ENCODE measurements at regions not wholly inside any gene's neighbourhood (a gene's known extent, or its start where the extent isn't known, plus 50 kb on each side); places are given as distances from the start of the nearest gene placed in this dataset.

DNA sequence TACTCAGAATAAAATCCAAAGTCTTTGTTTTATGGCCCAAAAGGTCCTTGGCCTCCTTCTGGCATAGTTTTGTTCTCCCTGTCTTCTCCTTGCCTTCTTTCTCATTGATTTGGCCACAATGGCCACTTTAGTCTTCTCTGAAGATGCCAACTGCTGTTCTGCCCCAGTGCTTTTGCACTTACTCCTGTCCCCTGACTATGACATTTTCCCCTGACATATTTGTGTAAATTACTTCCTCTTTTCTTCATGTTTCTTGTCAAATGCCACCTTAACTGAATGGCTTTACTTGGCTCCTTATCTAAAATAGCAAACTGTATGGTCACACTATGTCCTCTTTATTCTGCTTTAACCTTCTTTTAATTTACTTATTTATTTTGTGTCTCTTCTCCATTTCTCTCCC is 484.7 kb upstream of the ARRDC3 start:
- DNase-seq (ENCODE audit: low spot score): no peak
- TF ChIP-seq, protein P1, sequence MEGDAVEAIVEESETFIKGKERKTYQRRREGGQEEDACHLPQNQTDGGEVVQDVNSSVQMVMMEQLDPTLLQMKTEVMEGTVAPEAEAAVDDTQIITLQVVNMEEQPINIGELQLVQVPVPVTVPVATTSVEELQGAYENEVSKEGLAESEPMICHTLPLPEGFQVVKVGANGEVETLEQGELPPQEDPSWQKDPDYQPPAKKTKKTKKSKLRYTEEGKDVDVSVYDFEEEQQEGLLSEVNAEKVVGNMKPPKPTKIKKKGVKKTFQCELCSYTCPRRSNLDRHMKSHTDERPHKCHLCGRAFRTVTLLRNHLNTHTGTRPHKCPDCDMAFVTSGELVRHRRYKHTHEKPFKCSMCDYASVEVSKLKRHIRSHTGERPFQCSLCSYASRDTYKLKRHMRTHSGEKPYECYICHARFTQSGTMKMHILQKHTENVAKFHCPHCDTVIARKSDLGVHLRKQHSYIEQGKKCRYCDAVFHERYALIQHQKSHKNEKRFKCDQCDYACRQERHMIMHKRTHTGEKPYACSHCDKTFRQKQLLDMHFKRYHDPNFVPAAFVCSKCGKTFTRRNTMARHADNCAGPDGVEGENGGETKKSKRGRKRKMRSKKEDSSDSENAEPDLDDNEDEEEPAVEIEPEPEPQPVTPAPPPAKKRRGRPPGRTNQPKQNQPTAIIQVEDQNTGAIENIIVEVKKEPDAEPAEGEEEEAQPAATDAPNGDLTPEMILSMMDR (IDR thresholded peaks at IDR 0.05): no peak
- no peak for ATAC-seq (ENCODE audit: low FRiP score)

DNA sequence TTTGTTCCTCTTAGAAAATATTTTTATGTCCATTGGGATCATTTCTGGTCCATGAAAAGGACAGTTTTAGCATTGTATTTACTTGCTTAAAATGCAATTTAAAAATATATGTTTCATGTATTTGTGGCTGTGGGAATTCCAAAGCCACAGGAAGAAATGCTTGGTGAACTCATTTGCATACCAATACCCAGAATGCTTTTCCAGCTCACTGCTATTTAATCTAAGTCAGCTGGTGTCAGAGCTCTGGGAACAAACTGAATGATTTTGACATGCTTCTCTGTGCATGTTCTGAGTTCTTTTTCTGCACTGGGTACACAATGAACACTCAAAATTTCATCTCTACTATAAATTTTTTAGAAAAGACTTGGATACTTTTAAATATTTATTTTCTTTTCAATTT is 482.8 kb upstream of the ARRDC3 start:
- ATAC-seq (ENCODE audit: low FRiP score) (no peak), DNase-seq (ENCODE audit: low spot score) (no peak)
- TF ChIP-seq, protein P1 (IDR thresholded peaks at IDR 0.05): no peak

DNA sequence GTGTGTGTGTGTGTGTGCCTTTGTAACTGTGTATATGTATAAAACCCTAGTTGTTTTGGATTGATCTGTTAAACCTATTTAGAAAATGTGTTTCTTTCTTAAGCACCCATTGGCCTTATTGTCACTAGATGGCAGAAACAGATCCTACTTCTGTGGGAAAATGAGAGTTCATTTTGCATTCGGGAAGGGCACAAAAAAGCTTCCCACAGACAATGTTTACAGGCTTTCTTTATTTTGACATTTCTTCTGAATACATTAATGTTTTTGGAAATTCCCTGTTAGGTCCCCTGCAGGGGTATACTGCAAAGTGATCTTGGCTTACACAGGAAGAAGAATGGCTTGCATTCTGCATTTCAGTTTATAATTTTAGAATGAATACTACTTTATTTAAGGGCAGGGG is 481.8 kb upstream of the ARRDC3 start:
- no peak for ATAC-seq (ENCODE audit: low FRiP score)
- TF ChIP-seq, protein P1 (IDR thresholded peaks at IDR 0.05): no peak
- DNase-seq (ENCODE audit: low spot score): no peak

DNA sequence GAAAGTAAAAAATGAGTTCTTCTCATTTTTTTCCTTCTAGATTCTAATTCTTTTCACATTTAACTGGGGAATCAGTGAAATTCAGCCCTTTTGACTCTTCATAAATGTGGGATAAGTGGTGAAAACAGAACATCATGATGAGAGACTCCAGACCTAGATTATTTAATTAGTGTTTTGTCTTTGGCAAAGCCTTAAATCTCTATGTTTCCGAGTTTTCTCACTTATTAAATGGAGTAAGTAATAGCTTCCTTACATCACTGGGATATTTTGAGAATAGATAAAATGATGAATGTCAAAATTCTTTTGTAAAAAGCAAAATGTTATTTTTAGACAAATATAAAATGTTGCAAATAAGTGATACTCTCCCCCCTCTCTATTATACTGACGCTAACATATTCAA is 468.6 kb upstream of the ARRDC3 start:
- ATAC-seq (ENCODE audit: low FRiP score) (no peak), DNase-seq (ENCODE audit: low spot score) (no peak)
- TF ChIP-seq, protein P1 (IDR thresholded peaks at IDR 0.05): no peak

DNA sequence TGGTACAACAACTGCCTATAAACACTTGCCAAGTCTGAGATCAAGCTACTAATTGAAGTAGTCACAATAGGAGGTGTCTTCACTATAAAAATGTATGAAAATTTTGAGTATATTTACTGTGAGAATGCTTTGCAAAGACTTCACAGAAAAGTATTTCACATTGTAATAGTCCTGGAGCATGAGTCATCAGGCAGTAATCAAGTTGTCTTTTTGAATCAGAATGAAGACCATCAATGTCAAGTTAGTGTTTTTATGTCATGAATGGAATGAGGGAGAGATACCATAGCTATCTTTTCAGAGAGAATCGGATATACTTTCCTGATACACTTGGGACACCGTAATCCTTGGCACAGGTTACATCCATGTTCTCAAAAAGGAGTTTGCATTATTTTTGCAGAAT is 466.9 kb upstream of the ARRDC3 start:
- DNase-seq (ENCODE audit: low spot score) (no peak), ATAC-seq (ENCODE audit: low FRiP score) (no peak)
- TF ChIP-seq, protein P1 (IDR thresholded peaks at IDR 0.05): no peak

DNA sequence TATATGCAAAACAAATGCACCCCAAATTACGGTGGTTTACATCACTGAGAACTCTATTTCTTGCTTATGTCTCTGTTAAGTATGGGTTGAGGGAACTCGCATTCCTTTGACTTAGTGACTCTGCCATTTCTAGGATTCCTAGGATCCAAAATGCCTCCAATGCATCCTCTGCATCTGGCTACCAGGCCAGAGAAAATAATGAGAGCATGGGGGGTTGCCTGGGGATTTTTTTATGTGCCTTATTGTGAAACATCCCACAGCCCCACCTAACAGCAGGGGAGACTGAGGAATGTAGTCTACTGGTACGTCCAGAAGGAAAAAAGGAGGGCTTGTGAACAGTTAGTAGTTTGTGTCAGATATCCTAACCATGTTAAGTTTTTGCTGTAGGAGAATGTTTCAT is 466.0 kb upstream of the ARRDC3 start:
- no peak for ATAC-seq (ENCODE audit: low FRiP score)
- TF ChIP-seq, protein P1 (IDR thresholded peaks at IDR 0.05): no peak
- no peak for DNase-seq (ENCODE audit: low spot score)

DNA sequence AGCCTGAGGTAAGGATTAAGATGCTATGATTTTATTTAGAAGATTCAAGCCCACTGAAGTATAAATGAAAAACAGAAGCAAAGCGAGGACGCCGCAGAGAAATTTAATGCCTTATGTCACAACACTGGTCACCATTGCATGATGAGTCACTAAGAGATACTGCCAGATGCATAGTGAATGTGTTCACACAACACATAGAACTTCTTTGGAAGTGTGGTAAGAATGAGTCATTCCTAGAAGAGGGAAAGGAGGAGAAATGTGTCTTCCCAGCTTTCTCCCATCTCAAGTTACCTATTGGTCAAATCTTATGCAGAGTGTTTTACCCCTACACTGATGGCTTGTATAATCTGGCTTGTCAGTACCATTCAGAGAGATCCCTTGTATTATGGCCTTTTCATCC is 465.3 kb upstream of the ARRDC3 start:
- no peak for ATAC-seq (ENCODE audit: low FRiP score)
- TF ChIP-seq, protein P1 (IDR thresholded peaks at IDR 0.05): no peak
- no peak for DNase-seq (ENCODE audit: low spot score)
